GM19324 (cell line): ENCODE measurements at regions not wholly inside any gene's neighbourhood (a gene's known extent, or its start where the extent isn't known, plus 50 kb on each side); places are given as distances from the start of the nearest gene placed in this dataset.
"Not testable (repeated sequence)": the region's sequence is repeated elsewhere in the genome, so short reads cannot be mapped to it uniquely, and the experiment has no call there.

Experiments
- ATAC-seq: cut with Tn5 transposase; IDR thresholded peaks from one replicate; pipeline ENCODE4 v1.9.1; 2021; ENCODE audit warnings: mild to moderate bottlenecking, moderate library complexity; ENCODE audit not compliant: unreplicated experiment, low FRiP score

GRCh38 chr2:161044095-161044865, 115.9 kb upstream of the TANK start:
- no peak for ATAC-seq

DNA sequence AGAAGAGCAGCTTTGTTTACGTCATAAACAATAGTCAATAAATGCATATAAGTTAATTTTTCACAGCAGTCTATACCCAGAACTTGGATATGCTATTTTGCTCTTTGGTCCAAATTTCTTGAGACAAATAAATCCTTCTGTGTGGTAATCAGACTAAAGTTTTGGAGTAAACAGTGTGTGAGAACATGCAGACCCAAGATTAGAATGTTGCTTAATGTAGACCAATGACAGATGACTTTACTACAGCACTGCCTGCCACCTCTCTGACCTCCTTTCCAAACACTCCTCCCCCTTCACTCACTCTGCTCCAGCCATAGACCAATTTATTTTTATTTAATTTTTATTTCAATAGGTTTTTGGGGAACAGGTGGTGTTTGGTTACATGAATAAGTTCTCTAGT, 115.3 kb upstream of the TANK start:
- ATAC-seq: no peak

DNA sequence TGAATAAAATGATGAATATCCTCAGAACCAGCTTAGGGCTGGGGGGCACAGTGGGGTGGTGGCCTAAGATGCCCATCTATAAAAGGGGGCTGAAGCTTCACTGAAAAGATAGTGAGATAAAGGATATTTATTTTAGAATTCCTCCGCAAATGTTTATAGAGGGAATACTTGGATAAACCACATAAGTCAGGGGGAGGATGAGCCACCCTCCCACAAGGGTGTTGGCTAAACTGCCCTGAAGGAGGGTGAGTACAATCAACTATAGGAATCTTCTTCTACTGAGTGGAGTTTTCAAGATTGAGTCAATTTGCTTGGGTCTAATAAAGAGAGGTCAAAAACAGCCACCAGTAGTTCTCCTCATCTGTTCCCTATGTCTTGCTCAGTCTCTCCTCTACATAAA, 114.5 kb upstream of the TANK start:
- ATAC-seq: no peak

- no peak for ATAC-seq
Measured at GRCh38 chr2:161046876-161047275, 113.4 kb upstream of the TANK start.

DNA sequence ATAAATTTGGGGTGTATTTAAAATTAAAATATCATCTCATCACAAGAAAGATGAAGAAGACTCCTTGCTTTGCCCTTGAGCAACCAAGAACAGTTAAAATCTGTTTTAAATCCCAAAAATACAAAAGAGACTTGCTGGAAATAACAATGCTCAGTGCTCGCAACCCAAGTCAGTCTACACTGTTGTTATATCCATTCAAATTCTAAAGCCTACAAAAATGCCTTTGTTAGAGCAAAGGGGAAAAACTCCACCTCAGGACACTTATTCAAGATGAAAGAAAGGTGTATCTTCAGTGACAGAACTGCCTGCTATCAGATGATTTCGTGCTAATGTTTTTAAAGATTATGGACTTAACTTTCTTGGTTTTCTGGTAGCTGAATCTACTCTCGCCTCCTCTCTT, 111.9 kb upstream of the TANK start:
- ATAC-seq: no peak

DNA sequence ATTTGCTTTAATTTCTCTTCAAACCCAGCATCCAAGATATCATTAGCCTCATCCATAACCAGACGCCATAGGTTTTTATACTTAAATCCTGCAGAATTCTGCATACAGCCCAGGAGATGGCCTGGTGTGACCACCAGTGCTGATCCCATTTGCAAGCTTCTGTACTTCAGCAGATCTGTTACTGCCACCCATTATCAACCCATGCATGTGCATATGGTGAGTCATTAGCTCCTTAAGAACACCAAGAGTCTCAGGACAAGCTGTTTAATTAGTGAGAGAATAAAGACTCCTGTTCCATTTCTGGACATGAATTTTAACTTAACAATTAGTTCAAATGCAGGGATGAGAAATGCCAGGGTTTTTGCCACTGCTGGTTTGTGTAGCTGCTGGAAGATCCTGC, 110.7 kb upstream of the TANK start:
- no peak for ATAC-seq

- no peak for ATAC-seq
Measured at GRCh38 chr2:161052214-161052613, 108.0 kb upstream of the TANK start.

GRCh38 chr2:161055289-161055688, 104.9 kb upstream of the TANK start:
- ATAC-seq: no peak

DNA sequence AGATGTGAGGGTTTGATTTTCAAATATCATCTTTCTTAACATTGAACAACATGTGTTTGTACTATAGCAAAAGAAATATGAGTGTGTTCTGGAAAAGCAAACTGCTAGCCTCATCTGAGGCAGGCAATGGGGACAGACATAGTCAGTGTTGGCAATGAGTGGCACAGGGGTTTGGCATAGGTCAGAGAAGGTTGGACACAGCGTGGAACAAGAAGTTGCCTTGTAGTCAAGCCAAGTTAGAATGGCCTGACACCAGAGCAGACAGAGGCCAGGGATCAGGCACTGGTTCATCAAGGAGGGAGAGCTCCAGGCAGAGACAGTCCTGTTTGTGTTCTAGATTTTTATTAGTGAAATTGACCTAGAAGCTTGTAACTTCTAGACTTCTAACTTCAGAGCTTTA, 100.8 kb upstream of the TANK start:
- ATAC-seq: no peak

DNA sequence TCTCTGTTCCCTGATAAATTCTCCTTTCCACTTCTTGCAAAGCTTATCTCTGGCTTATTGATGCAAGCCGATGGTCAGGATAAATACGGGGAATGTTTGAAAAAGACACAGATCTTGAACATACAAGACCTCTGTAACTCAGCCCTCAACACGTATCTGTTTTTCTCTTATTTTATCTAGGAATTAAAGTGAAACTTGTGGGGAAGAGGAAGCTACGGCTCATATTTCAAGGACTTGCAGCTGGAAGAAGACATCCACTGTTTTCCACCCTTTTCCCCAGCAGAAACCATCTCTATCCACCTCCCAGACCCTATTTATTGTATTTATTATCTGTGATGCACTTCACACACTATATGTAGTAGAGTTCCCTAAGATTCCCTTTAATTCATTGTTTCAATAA, 98.4 kb upstream of the TANK start:
- no peak for ATAC-seq

DNA sequence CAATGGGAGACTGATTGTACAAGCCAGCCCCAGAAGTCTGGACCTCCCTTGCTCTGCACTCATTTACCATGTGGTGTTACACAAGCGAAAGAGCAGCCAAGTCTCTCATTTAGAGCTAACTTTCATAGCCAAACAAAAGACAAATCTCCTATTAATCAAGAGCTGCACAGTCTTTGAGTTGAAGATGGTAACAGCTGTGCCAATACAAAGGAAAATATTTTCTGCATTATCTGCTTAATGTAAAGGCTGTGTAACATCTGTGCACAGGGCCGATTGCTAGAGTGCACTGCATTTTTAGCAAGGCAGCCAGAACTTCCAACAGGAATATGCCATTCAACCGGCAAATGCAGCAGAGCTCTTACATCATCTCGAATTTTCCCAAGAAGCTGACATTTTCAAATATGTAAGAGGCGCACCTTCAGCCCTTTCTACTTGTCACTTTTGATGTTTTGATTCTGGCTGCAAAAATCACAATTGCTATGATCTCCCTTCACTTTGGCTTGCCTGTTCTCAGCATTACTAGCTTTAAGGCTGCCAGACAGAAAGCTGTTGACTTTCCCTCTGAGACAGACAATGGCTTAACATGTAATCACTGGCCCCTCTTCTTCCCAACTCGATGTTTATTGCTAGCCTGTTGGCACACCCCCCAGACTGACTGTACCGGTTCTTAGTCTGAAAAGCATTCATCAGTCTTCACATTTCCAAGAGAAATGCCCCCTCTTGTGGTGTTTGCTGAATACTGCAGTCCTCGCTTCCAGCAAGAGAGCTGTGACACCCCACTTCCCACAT, 96.9 kb upstream of the TANK start:
- ATAC-seq: peak; percentile 83

DNA sequence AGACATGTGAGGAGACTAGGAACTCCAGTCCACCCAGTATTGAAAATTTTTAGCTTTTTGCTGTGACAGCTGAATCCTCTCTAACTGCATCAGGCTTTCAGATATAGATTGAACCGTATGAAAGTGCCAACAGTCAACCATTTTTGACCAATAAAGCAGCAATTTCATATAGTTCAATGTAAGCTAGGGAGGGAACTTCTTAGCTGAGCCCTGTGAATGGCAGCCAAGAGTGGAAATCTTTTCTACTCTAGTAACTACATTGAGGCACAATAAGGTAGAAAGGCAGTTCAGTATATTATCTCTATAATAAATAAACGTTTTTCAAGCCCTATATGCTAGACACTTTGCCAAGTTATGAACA, 96.3 kb upstream of the TANK start:
- ATAC-seq: peak; percentile 30

GRCh38 chr2:161067846-161068350, 92.3 kb upstream of the TANK start:
- ATAC-seq: no peak

DNA sequence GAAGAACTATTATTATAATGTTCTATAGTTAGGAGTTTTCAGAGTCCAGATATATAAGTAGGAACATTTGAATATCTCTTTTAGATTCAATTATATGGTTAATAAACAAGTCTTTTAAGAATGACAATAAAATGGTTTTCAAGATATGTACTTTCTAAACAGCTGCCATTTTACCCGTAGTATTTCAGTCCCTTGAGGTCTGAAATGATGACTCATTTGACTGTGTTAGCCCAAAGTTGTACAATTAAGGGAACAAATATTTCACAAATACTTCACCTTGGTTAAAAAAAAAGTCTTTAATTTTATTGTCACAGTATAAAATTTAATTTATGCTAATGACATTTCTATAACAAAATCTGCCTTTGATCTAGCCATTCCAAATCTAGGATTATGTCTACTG, 91.6 kb upstream of the TANK start:
- no peak for ATAC-seq

DNA sequence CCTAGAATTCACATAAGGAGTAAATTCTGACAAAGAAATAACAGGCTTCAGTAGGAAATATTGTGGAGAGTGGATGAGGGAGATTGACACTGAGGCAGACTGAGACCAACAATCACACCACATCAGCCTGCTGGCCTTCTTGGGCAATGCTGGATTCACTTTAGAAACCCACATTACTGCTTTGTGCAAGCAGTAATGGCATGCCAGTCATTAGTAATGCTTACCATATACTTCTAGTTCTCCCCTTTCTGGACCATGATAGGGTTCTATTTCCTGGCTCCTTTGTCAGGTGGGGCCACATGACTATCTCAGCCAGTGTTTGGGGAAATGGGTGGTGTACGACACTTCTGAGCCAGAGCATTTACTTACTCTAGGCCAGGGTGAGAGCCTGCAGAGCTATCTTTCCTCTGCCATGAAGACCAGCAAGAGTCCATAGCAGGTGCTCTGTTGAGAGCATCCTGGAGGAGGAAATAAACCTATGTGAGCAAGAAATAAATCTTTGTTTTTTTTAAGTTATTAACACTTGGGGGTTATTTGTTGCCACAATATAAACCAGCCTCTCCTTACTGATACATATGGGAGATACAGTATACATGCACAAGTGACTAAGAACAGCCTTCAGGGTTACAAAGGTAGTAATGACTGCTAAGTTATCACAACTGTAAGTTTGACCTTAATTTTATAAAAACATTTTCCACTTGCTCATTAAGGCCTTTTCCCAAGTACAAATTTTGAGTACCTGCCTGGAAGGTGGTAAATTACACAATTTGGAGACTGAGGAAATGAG, 89.3 kb upstream of the TANK start:
- ATAC-seq: no peak

DNA sequence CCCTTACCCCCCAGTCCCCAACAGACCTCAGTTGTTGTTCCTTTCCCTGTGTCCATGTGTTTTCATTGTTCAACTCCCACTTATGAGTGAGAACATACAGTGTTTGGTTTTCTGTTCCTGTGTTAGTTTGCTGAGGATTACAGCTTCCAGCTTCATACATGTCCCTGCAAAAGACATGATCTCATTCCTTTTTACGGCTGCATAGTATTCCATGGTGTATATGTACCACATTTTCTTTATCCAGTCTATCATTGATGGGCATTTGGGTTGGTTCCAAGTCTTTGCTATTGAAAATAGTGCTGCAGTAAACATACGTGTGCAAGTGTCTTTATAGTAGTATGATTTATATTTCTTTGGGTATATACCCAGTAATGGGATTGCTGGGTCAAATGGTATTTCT, 87.8 kb upstream of the TANK start:
- ATAC-seq: not testable (repeated sequence)

DNA sequence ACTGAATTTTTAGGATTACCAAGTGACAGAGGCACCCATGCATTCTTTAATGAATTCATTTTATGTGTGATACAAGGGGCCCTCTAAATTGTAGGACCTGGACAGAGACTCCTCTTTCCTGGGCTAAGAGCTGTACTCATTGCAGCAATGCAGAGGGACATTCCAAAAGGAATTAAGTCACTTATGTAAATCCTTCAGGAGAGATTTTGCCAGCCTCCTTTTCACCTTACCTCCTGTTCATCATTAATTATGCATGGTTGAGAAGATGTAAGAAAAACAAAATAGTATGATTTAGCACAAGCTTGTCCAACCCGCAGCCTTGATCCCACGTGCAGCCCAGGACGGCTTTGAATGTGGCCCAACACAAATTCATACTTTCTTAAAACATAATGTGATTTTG, 84.5 kb upstream of the TANK start:
- no peak for ATAC-seq

DNA sequence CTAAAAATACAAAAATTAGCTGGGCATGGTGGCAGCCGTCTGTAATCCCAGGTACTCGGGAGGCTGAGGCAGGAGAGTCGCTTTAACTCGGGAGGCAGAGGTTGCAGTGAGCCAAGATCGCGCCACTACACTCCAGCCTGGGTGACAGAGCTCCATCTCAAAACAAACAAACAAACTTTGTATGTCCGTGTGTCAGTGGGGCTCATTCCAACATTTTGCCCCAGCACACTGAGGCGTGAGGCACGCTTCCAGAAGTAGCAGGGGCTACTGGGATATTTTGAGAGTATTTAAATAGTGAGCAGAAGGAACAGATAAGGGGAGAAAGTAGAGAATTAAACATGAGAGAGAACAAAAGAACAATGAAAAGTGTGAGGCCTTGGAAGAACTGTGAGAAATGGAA, 83.3 kb upstream of the TANK start:
- ATAC-seq: no peak

DNA sequence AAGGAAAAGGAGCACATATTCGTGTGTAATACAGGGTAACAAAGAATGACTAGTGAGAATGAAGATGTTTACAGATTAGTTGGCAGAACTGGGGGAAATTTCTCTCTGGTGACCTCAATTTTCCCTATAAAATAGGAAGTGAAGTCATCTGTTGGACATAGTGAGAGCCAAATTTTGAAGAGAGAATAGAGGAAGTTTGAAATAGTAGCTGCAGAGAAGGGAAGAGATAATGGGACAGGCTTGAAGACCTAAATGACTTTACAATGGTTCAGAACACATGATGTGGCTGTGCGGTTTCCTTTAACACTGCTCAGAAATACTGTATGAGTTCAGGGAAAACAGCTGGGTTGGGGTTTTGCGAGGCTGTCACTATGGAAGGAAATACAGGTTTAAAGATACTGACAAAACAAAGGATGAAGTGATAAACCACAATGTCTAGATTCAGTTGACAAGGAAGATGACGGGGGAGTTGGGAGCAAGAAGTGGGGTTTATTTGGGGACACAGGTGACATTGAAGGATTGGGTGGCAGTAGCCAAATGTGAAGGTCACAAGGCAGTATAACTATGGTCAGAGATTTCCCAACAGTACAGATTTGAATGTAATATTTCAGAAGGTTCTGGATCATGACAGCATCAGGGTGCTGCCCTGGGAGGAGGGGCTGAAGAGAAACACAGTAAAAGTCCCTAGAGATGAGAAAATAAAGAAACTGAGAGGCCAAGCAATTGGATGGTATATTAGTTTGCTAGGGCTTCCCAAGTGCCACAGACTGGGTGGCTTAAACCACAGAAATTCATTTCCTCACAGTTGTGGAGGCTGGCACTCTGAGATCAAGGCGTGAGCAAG, 82.6 kb upstream of the TANK start:
- peak; percentile 78 for ATAC-seq

- ATAC-seq: peak; percentile 12
Measured at GRCh38 chr2:161078211-161078539, 82.1 kb upstream of the TANK start.
